Mesenchymal stem cell (in vitro differentiated cells and primary cell): ENCODE measurements at regions not wholly inside any gene's neighbourhood (a gene's known extent, or its start where the extent isn't known, plus 50 kb on each side); places are given as distances from the start of the nearest gene placed in this dataset.
"Not testable (repeated sequence)": the region's sequence is repeated elsewhere in the genome, so short reads cannot be mapped to it uniquely, and the experiment has no call there.

Source experiments
- DNase-seq: peaks from one replicate; pipeline ENCODE4 v3.0.0-alpha.2; 2013
- H2AFZ ChIP-seq: one replicate; pipeline ENCODE4 v1.6.1; 2013; ENCODE audit warnings: low read depth, mild to moderate bottlenecking, control low read depth, inconsistent platforms, low read length, moderate library complexity
- H2AK5ac ChIP-seq: 2 replicates; pipeline ENCODE4 v1.6.1; 2013; ENCODE audit warnings: low read length, moderate library complexity, mild to moderate bottlenecking, inconsistent platforms; ENCODE audit not compliant: severe bottlenecking
- H2BK120ac ChIP-seq: one replicate; pipeline ENCODE4 v1.6.1; 2013; ENCODE audit warnings: low read depth, mild to moderate bottlenecking, inconsistent platforms, low read length, moderate library complexity
- H2BK12ac ChIP-seq, 2 experiments: one replicate each; pipeline ENCODE4 v1.6.1; 2013; ENCODE audit warnings: inconsistent platforms in 2 of 2, low read length in 2 of 2, mild to moderate bottlenecking in 2 of 2, moderate library complexity in 2 of 2, control low read depth in 1 of 2
- H2BK15ac ChIP-seq: one replicate; pipeline ENCODE4 v1.6.1; 2013; ENCODE audit warnings: mild to moderate bottlenecking, low read depth, inconsistent platforms; ENCODE audit not compliant: poor library complexity, severe bottlenecking
- H2BK5ac ChIP-seq: 2 replicates; pipeline ENCODE4 v1.6.1; 2013; ENCODE audit warnings: low read depth, mild to moderate bottlenecking, low read length, control low read depth, inconsistent platforms; ENCODE audit not compliant: poor library complexity, severe bottlenecking
- H3K14ac ChIP-seq, 2 experiments: one replicate each; pipeline ENCODE4 v1.6.1; 2013; ENCODE audit warnings: inconsistent platforms in 2 of 2, low read length in 2 of 2, control low read depth in 1 of 2, mild to moderate bottlenecking in 1 of 2, moderate library complexity in 1 of 2
- H3K18ac ChIP-seq, 2 experiments: one replicate each; pipeline ENCODE4 v1.6.1; 2013; ENCODE audit warnings: inconsistent platforms in 2 of 2, low read length in 2 of 2, control low read depth in 1 of 2, low read depth in 1 of 2, mild to moderate bottlenecking in 1 of 2
- H3K23ac ChIP-seq, 2 experiments: one replicate each; pipeline ENCODE4 v1.6.1; 2013; ENCODE audit warnings: inconsistent platforms in 2 of 2, low read length in 2 of 2, mild to moderate bottlenecking in 2 of 2, moderate library complexity in 2 of 2, control low read depth in 1 of 2
- H3K27ac ChIP-seq: 2 replicates; pipeline ENCODE4 v1.5.1; 2013; ENCODE audit warnings: mild to moderate bottlenecking, moderate library complexity, low read length, control low read depth, inconsistent platforms; ENCODE audit not compliant: poor library complexity, severe bottlenecking
- H3K27me3 ChIP-seq, 2 experiments: 2 replicates each; pipeline versions ENCODE4 v1.6.1 to v1.7.0; 2013; ENCODE audit warnings: low read length in 2 of 2, mild to moderate bottlenecking in 2 of 2, moderate library complexity in 2 of 2, control low read depth in 1 of 2, inconsistent platforms in 1 of 2; ENCODE audit not compliant: control insufficient read depth in 1 of 2, insufficient read depth in 1 of 2
- H3K36me3 ChIP-seq, 2 experiments: 2 replicates each; pipeline versions ENCODE4 v1.6.1 to v1.7.0; 2013; ENCODE audit warnings: low read length in 2 of 2, control low read depth in 1 of 2, inconsistent platforms in 1 of 2, low read depth in 1 of 2, mild to moderate bottlenecking in 1 of 2; ENCODE audit not compliant: insufficient read depth in 2 of 2, control insufficient read depth in 1 of 2
- H3K4ac ChIP-seq, 2 experiments: one replicate each; pipeline ENCODE4 v1.6.1; 2013; ENCODE audit warnings: inconsistent platforms in 2 of 2, low read length in 2 of 2, mild to moderate bottlenecking in 2 of 2, moderate library complexity in 2 of 2, control low read depth in 1 of 2, low read depth in 1 of 2
- H3K4me1 ChIP-seq: 2 replicates; pipeline ENCODE4 v1.6.1; 2013; ENCODE audit warnings: low read depth, low read length, control low read depth; ENCODE audit not compliant: control insufficient read depth, insufficient read depth
- H3K4me2 ChIP-seq: 2 replicates; pipeline ENCODE4 v1.6.1; 2013; ENCODE audit warnings: low read length, mild to moderate bottlenecking, inconsistent platforms; ENCODE audit not compliant: poor library complexity, severe bottlenecking
- H3K4me3 ChIP-seq, 2 experiments: 2 replicates each; pipeline versions ENCODE4 v1.5.1 to v1.7.0; 2013; ENCODE audit warnings: low read length in 2 of 2, mild to moderate bottlenecking in 2 of 2, control low read depth in 1 of 2, low read depth in 1 of 2; ENCODE audit not compliant: insufficient read depth in 1 of 2
- H3K79me1 ChIP-seq: replicated peaks from 2 replicates; pipeline ENCODE4 v1.6.1; 2013; ENCODE audit warnings: mild to moderate bottlenecking, control low read depth, low read length, inconsistent platforms; ENCODE audit not compliant: poor library complexity, severe bottlenecking
- H3K9ac ChIP-seq: 2 replicates; pipeline ENCODE4 v1.7.0; 2013; ENCODE audit warnings: mild to moderate bottlenecking, low read length, moderate library complexity
- H3K9me3 ChIP-seq: 2 replicates; pipeline ENCODE4 v1.7.0; 2013; ENCODE audit warnings: mild to moderate bottlenecking, low read length; ENCODE audit not compliant: control insufficient read depth
- H4K8ac ChIP-seq: one replicate; pipeline ENCODE4 v1.6.1; 2013; ENCODE audit warnings: inconsistent platforms, mild to moderate bottlenecking, low read length, moderate library complexity
- H4K91ac ChIP-seq: one replicate; pipeline ENCODE4 v1.6.1; 2013; ENCODE audit warnings: mild to moderate bottlenecking, low read length, inconsistent platforms
- WGBS: methylation state at CpG from one replicate; pipeline ENCODE4 v1.1.7; 2013; ENCODE audit warnings: mixed read lengths; 5-methylcytosine and 5-hydroxymethylcytosine counted together

- 38% methylated on average over 1 of the region's 4 CpGs for WGBS
- Histone ChIP-seq H2BK15ac (no peak overlapping the region), H3K4me1 (no peaks in the 10 kb centered on the region), H3K9me3 (no peaks in the 10 kb centered on the region), H2AFZ (no peak overlapping the region), H3K27me3 (no peaks in the 10 kb centered on the region), H3K9ac (no peak overlapping the region), H3K4ac (no peak overlapping the region), H3K27ac (no peak overlapping the region), H2BK120ac (no peak overlapping the region), H3K18ac (no peak overlapping the region), H4K91ac (no peak overlapping the region), H3K14ac (no peak overlapping the region), H2BK5ac (no peak overlapping the region), H3K23ac (no peak overlapping the region), H3K4me3 (no peak overlapping the region), H2BK12ac (no peak overlapping the region), H2AK5ac (no peak overlapping the region), H3K4me2 (no peak overlapping the region), H3K79me1 (no peaks in the 10 kb centered on the region), H4K8ac (no peak overlapping the region), H3K36me3 (no peaks in the 10 kb centered on the region)
- DNase-seq, result no peak
Observed at GRCh38 chrX:121405826-121406225, 358.4 kb downstream of the GLUD2 start.

- H3K79me1 ChIP-seq, result no peaks in the 10 kb centered on the region
- H3K36me3 ChIP-seq, result no peaks in the 10 kb centered on the region
- no peak overlapping the region for H4K91ac ChIP-seq
- no peak overlapping the region for H3K4ac ChIP-seq
- H2BK5ac ChIP-seq, result no peak overlapping the region
- no peak overlapping the region for H4K8ac ChIP-seq
- H3K18ac ChIP-seq, result no peak overlapping the region
- H3K4me2 ChIP-seq, result no peak overlapping the region
- no peak overlapping the region for H3K23ac ChIP-seq
- no peak overlapping the region for H3K9ac ChIP-seq
- H3K4me1 ChIP-seq, result no peaks in the 10 kb centered on the region
- no peak overlapping the region for H2AFZ ChIP-seq
- H3K14ac ChIP-seq, result no peak overlapping the region
- DNase-seq, result no peak
- WGBS, result no CpG with 5 or more reads among the region's 5 CpGs
- no peaks in the 10 kb centered on the region for H3K27me3 ChIP-seq
- no peaks in the 10 kb centered on the region for H3K9me3 ChIP-seq
- no peak overlapping the region for H2AK5ac ChIP-seq
- no peak overlapping the region for H2BK120ac ChIP-seq
- no peak overlapping the region for H2BK15ac ChIP-seq
- no peak overlapping the region for H3K4me3 ChIP-seq
- H2BK12ac ChIP-seq, result no peak overlapping the region
- H3K27ac ChIP-seq, result no peak overlapping the region
Observed at GRCh38 chrX:121407627-121408026, 360.2 kb downstream of the GLUD2 start.

- not testable (repeated sequence) for H2BK5ac ChIP-seq, H3K4ac ChIP-seq, H3K27me3 ChIP-seq, H4K8ac ChIP-seq, H2BK12ac ChIP-seq, H3K79me1 ChIP-seq, H3K4me1 ChIP-seq, DNase-seq, H4K91ac ChIP-seq, H3K36me3 ChIP-seq, H3K9ac ChIP-seq, H2BK15ac ChIP-seq, H2BK120ac ChIP-seq, H3K14ac ChIP-seq, H3K23ac ChIP-seq, H3K27ac ChIP-seq, H3K9me3 ChIP-seq, H3K4me2 ChIP-seq, H2AK5ac ChIP-seq, H3K18ac ChIP-seq, H3K4me3 ChIP-seq, H2AFZ ChIP-seq
- WGBS, result 84% methylated on average over 5 of the region's 27 CpGs
Observed at GRCh38 chrX:121431514-121431913, 384.1 kb downstream of the GLUD2 start.

- no peaks in the 10 kb centered on the region for H3K79me1 ChIP-seq
- H3K14ac ChIP-seq, result no peak overlapping the region
- no peak overlapping the region for H2AFZ ChIP-seq
- H2BK5ac ChIP-seq, result no peak overlapping the region
- H3K4ac ChIP-seq, result no peak overlapping the region
- no peak overlapping the region for H3K9ac ChIP-seq
- H3K9me3 ChIP-seq, result no peaks in the 10 kb centered on the region
- H3K4me2 ChIP-seq, result no peak overlapping the region
- H4K91ac ChIP-seq, result no peak overlapping the region
- DNase-seq, result no peak
- H3K27ac ChIP-seq, result no peak overlapping the region
- no peak overlapping the region for H2BK12ac ChIP-seq
- no peak overlapping the region for H4K8ac ChIP-seq
- H3K36me3 ChIP-seq, result no peaks in the 10 kb centered on the region
- no peak overlapping the region for H2AK5ac ChIP-seq
- no CpG with 5 or more reads among the region's 1 CpG for WGBS
- H2BK120ac ChIP-seq, result no peak overlapping the region
- no peaks in the 10 kb centered on the region for H3K27me3 ChIP-seq
- no peak overlapping the region for H3K4me3 ChIP-seq
- H3K4me1 ChIP-seq, result no peaks in the 10 kb centered on the region
- no peak overlapping the region for H3K23ac ChIP-seq
- no peak overlapping the region for H2BK15ac ChIP-seq
- H3K18ac ChIP-seq, result no peak overlapping the region
Observed at GRCh38 chrX:121433289-121433688, 385.9 kb downstream of the GLUD2 start.
